8988T (cell line): ENCODE measurements at regions not wholly inside any gene's neighbourhood (a gene's known extent, or its start where the extent isn't known, plus 50 kb on each side); places are given as distances from the start of the nearest gene placed in this dataset.

Experiments used
- DNase-seq: peaks from one replicate; pipeline ENCODE4 v3.0.0; 2011

- no peak for DNase-seq
These were observed 64.3 kb upstream of the PLEKHA5 start for GRCh38 chr12:19065223-19065622.

- no peak for DNase-seq
These were observed 63.7 kb upstream of the PLEKHA5 start for GRCh38 chr12:19065871-19066270.

GRCh38 chr12:19066475-19067001 lies 63.0 kb upstream of the PLEKHA5 start:
- DNase-seq = no peak

- no peak for DNase-seq
These were observed 61.4 kb upstream of the PLEKHA5 start for GRCh38 chr12:19068137-19068536.

GRCh38 chr12:19070341-19070740 lies 59.2 kb upstream of the PLEKHA5 start:
- no peak for DNase-seq

- DNase-seq = no peak
These were observed 54.8 kb upstream of the PLEKHA5 start for GRCh38 chr12:19074700-19075099.

- DNase-seq = no peak
These were observed 53.7 kb upstream of the PLEKHA5 start for GRCh38 chr12:19075711-19076340.
